ENCODE measurements at regions not wholly inside any gene's neighbourhood (a gene's known extent, or its start where the extent isn't known, plus 50 kb on each side); places are given as distances from the start of the nearest gene placed in this dataset.
"Not testable (repeated sequence)": the region's sequence is repeated elsewhere in the genome, so short reads cannot be mapped to it uniquely, and the experiment has no call there.

GRCh38 chr9:62526306-62526705 is 1336.5 kb downstream of the SPATA31A7 start:
- H3K9me3 ChIP-seq (ENCODE audit: control insufficient read depth, insufficient read depth, low read length); POLR2A ChIA-PET; H3K4me3 ChIP-seq (ENCODE audit: low read depth, low read length); H3K27ac ChIP-seq (ENCODE audit: low read depth, low read length); H3K27me3 ChIP-seq (ENCODE audit: control insufficient read depth, insufficient read depth, low read length); DNase-seq (ENCODE audit: low read depth, low spot score); CTCF ChIA-PET: not testable (repeated sequence)

DNA sequence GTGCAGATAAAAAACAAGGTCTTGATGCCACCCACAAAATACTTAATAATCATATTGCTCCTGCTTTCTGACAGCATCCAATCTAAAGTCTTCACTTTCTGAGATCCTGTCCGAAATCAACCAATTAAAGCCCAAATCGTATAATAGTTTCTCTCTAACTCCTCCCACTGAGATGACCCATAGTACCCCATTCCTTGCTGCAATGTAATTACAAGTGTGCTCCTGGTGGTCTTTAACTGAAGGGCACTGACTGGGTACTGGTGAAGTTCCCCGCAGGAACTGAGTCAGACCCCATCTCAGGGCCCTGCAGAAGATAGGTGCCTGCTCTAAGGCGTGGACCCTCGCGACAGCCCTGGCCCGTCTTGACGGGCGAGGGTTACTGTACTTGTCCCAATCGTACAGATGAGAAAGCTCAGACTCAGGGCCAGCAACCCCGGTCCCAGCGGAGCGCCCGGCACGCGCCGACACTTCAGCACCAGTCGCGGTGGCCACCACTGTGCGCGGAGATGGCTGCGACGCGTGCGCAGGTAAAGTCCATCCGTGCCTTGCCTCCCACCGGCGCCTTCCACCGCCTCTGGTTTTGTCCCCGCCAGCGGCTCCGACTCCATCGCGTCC is 1342.4 kb downstream of the SPATA31A7 start:
- peak overlapping the region; percentile 50 for H3K4me3 ChIP-seq (ENCODE audit: low read depth, low read length)
- DNase-seq (ENCODE audit: low read depth, low spot score); H3K9me3 ChIP-seq (ENCODE audit: control insufficient read depth, insufficient read depth, low read length); POLR2A ChIA-PET; H3K27me3 ChIP-seq (ENCODE audit: control insufficient read depth, insufficient read depth, low read length); H3K27ac ChIP-seq (ENCODE audit: low read depth, low read length); CTCF ChIA-PET: not testable (repeated sequence)

- H3K27ac ChIP-seq (ENCODE audit: low read depth, low read length); POLR2A ChIA-PET; DNase-seq (ENCODE audit: low read depth, low spot score); H3K9me3 ChIP-seq (ENCODE audit: control insufficient read depth, insufficient read depth, low read length); H3K27me3 ChIP-seq (ENCODE audit: control insufficient read depth, insufficient read depth, low read length); CTCF ChIA-PET: not testable (repeated sequence)
- peak overlapping the region; percentile 46 for H3K4me3 ChIP-seq (ENCODE audit: low read depth, low read length)
These were observed 1342.9 kb downstream of the SPATA31A7 start for GRCh38 chr9:62532777-62533173.

- H3K27ac ChIP-seq (ENCODE audit: low read depth, low read length); POLR2A ChIA-PET; H3K27me3 ChIP-seq (ENCODE audit: control insufficient read depth, insufficient read depth, low read length); DNase-seq (ENCODE audit: low read depth, low spot score); CTCF ChIA-PET; H3K9me3 ChIP-seq (ENCODE audit: control insufficient read depth, insufficient read depth, low read length); H3K4me3 ChIP-seq (ENCODE audit: low read depth, low read length): not testable (repeated sequence)
These were observed 1360.7 kb downstream of the SPATA31A7 start for GRCh38 chr9:62550539-62550938.

- H3K9me3 ChIP-seq (ENCODE audit: control insufficient read depth, insufficient read depth, low read length); CTCF ChIA-PET; POLR2A ChIA-PET; DNase-seq (ENCODE audit: low read depth, low spot score); H3K27ac ChIP-seq (ENCODE audit: low read depth, low read length); H3K27me3 ChIP-seq (ENCODE audit: control insufficient read depth, insufficient read depth, low read length); H3K4me3 ChIP-seq (ENCODE audit: low read depth, low read length): not testable (repeated sequence)
These were observed 1370.8 kb downstream of the SPATA31A7 start for GRCh38 chr9:62560603-62561002.

DNA sequence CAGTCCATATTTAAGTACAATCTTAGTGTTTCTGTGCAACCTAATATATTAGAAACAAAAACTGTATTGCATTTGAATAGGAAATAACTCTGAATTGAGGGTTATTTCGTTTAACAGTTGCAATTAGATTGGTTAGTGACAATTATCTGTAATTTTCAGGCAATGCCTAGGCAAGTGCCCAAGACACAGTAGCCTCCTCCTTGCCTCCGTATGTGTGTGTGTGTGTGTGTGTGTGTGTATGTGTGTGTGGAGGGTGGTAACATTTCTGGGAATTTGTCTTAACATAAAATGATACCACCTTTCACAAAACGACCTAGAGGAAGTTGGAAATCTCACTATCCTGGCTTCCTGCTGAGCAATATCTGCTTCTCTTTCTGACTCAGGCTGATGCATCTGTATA is 1375.3 kb downstream of the SPATA31A7 start:
- H3K9me3 ChIP-seq (ENCODE audit: control insufficient read depth, insufficient read depth, low read length); DNase-seq (ENCODE audit: low read depth, low spot score); POLR2A ChIA-PET; H3K27me3 ChIP-seq (ENCODE audit: control insufficient read depth, insufficient read depth, low read length); H3K27ac ChIP-seq (ENCODE audit: low read depth, low read length); H3K4me3 ChIP-seq (ENCODE audit: low read depth, low read length); CTCF ChIA-PET: not testable (repeated sequence)

DNA sequence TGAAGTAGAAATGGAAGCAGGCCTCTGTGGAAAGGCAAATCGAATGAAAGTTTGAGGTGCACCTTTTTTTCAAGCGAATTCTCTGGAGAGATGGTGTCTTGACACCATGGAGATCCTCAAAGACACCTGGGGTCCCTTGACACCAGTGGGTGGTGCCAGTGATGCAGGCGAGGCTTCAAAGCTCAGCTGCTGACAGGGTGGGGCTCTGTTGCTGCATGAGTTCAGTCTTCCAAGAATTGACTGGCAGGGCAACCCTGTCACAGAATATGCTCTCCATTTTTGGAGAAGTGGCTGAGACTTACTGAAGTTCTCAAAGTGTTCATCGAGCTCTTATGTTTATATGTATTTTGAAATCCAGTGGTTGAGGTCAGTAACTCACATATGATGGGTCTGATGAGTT is 1376.6 kb downstream of the SPATA31A7 start:
- H3K9me3 ChIP-seq (ENCODE audit: control insufficient read depth, insufficient read depth, low read length); DNase-seq (ENCODE audit: low read depth, low spot score); H3K27ac ChIP-seq (ENCODE audit: low read depth, low read length); H3K4me3 ChIP-seq (ENCODE audit: low read depth, low read length); H3K27me3 ChIP-seq (ENCODE audit: control insufficient read depth, insufficient read depth, low read length); CTCF ChIA-PET; POLR2A ChIA-PET: not testable (repeated sequence)

DNA sequence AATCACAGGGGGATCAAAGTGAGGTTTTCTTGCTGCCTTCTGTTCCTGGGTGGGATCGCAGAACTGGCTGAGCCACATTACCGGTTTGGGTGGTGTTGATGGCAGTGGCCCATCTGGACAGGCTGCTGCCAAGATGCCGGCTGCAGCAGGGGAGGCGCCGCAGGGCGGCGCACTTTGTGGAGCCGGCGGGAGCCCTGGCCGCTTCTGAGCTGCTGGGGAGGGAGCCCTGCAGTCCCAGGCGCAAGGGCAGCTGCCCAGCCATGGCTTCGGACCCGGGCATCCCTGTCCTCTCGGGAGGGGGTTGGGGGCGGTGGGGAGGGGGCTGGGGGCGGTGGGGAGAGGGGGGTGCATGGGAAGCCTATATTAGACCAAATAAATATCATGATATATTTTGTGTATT is 1407.3 kb downstream of the SPATA31A7 start:
- CTCF ChIA-PET; POLR2A ChIA-PET; H3K4me3 ChIP-seq (ENCODE audit: low read depth, low read length); H3K27me3 ChIP-seq (ENCODE audit: control insufficient read depth, insufficient read depth, low read length); DNase-seq (ENCODE audit: low read depth, low spot score); H3K9me3 ChIP-seq (ENCODE audit: control insufficient read depth, insufficient read depth, low read length); H3K27ac ChIP-seq (ENCODE audit: low read depth, low read length): not testable (repeated sequence)
